ENCODE measurements at regions not wholly inside any gene's neighbourhood (a gene's known extent, or its start where the extent isn't known, plus 50 kb on each side); places are given as distances from the start of the nearest gene placed in this dataset.

DNA sequence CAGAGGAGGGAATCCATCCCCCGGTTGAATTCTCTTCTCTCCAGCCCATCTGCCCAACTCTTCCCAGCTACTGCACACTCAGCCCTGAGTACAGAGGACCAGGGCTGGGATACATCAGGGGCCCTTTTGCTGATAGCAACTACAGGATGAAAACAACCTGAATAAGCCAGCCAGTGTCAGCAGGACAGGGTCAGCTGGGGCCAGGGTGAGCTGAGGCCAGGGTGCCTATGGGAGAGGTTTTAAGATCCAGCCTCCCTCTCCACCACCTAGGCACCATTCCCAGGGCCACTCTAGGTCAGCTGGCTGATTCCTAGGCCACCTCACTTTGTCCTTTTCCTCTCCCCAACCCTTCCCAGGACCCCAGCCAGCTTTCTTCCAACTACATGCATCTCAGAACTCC lies 83.8 kb downstream of the MRPL46 start:
- no peak overlapping the region for H3K18ac ChIP-seq (ENCODE audit: extremely low read depth, low read length)
- CTCF ChIA-PET (ENCODE audit: partially characterized antibody) = interaction anchor here (1.0 to 3.5 kb wide), 5 partner anchors 8 to 14 kb away, joined by 3 to 21 read pairs (median 4); no protein-coding TSS in a partner anchor
- no peak overlapping the region for H4K8ac ChIP-seq (ENCODE audit: extremely low read depth, insufficient read depth, low read length)

More for the DNA sequence above, 83.8 kb downstream of the MRPL46 start:
- H2BK5ac ChIP-seq (ENCODE audit: low read depth, low read length) = no peak overlapping the region
- H3K79me1 ChIP-seq (ENCODE audit: low read depth, low read length) = no peaks in the 10 kb centered on the region
- no peak overlapping the region for H3K23ac ChIP-seq (ENCODE audit: insufficient read length)
- H2BK20ac ChIP-seq (ENCODE audit: low read length) = no peak overlapping the region
- no peak overlapping the region for H3K56ac ChIP-seq (replicated peaks; ENCODE audit: insufficient read length, low read depth, low read length)
- no peaks in the 10 kb centered on the region for H3K4me1 ChIP-seq (replicated peaks in 1 of 4; ENCODE audit: control insufficient read depth in 3 of 4, insufficient read depth in 4 of 4, low read length in 3 of 4)
- TF ChIP-seq, protein P1, sequence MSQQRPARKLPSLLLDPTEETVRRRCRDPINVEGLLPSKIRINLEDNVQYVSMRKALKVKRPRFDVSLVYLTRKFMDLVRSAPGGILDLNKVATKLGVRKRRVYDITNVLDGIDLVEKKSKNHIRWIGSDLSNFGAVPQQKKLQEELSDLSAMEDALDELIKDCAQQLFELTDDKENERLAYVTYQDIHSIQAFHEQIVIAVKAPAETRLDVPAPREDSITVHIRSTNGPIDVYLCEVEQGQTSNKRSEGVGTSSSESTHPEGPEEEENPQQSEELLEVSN (IDR thresholded peaks at IDR 0.05) = no peak
- no peak for TF ChIP-seq CREB1 (IDR thresholded peaks at IDR 0.05)
- TF ChIP-seq FOSL1 (IDR thresholded peaks at IDR 0.05; ENCODE audit: insufficient read depth, low read depth, low read length) = no peak
- TF ChIP-seq JUND (IDR thresholded peaks at IDR 0.05; ENCODE audit: low read length) = no peak
- H2BK120ac ChIP-seq (replicated peaks; ENCODE audit: low read depth, low read length) = no peak overlapping the region
- no peak overlapping the region for H3K27ac ChIP-seq (ENCODE audit: low read depth, low read length)
- H3K9ac ChIP-seq (replicated peaks in 1 of 4; ENCODE audit: extremely low read depth in 1 of 4, low read depth in 3 of 4, low read length in 3 of 4) = no peak overlapping the region
- no peaks in the 10 kb centered on the region for H3K23me2 ChIP-seq (ENCODE audit: low read depth, low read length)
- H3K4me2 ChIP-seq (ENCODE audit: insufficient read depth in 1 of 2, low read depth in 2 of 2, low read length in 2 of 2) = no peak overlapping the region
- H2BK12ac ChIP-seq (ENCODE audit: low read depth, low read length) = no peak overlapping the region
- no peak overlapping the region for H2AK5ac ChIP-seq (ENCODE audit: low read depth, low read length)
- H3K14ac ChIP-seq (ENCODE audit: insufficient read length) = no peak overlapping the region
- 100% methylated on average over 1 of the region's 1 CpG; no CpG with 5 or more reads in 1 of the 2 experiments for WGBS, 2 experiments (ENCODE audit: extremely low coverage in 1 of 2, insufficient coverage in 1 of 2, insufficient read length in 1 of 2, insufficient replicate concordance in 2 of 2, low coverage in 1 of 2, low lambda C conversion rate in 2 of 2, missing lambda C conversion rate in 1 of 2)
- H3K27me3 ChIP-seq (replicated peaks in 1 of 4; ENCODE audit: control insufficient read depth in 3 of 4, extremely low read depth in 1 of 4, insufficient read depth in 3 of 4, low read length in 3 of 4) = peaks cover 0 to 1% (median 0%) of the 10 kb centered on the region in 4 experiments; a peak in 1 of 7 replicates
- H2BK15ac ChIP-seq (ENCODE audit: low read length) = no peak overlapping the region
- no peak overlapping the region for H4K5ac ChIP-seq (ENCODE audit: insufficient read length, low read depth, low read length)
- H2AFZ ChIP-seq (ENCODE audit: low read length) = no peak overlapping the region
- POLR2A ChIA-PET (ENCODE audit: partially characterized antibody) = no interaction called here
- H3K36me3 ChIP-seq (ENCODE audit: control insufficient read depth in 2 of 4, insufficient read depth in 4 of 4, low read length in 3 of 4) = no peaks in the 10 kb centered on the region
- no peak for DNase-seq (ENCODE audit: low read depth in 1 of 2, low spot score in 2 of 2)
- H3K9me3 ChIP-seq (ENCODE audit: insufficient read depth in 2 of 2, low read depth in 1 of 2, low read length in 1 of 2) = no peaks in the 10 kb centered on the region; a peak in 1 of 4 replicates
- H3K79me2 ChIP-seq (ENCODE audit: control insufficient read depth in 1 of 2, insufficient read depth in 2 of 2, low read length in 2 of 2) = no peaks in the 10 kb centered on the region
- H3K4ac ChIP-seq (replicated peaks; ENCODE audit: insufficient read length, low read depth, low read length) = no peak overlapping the region
- H4K91ac ChIP-seq (replicated peaks; ENCODE audit: insufficient read length, low read length) = no peak overlapping the region
- no peak for FAIRE-seq
- H3K4me3 ChIP-seq (ENCODE audit: extremely low read depth in 1 of 4, insufficient read depth in 2 of 4, low read depth in 3 of 4, low read length in 4 of 4) = no peak overlapping the region
- no peaks in the 10 kb centered on the region for H4K20me1 ChIP-seq (replicated peaks in 1 of 2; ENCODE audit: control insufficient read depth in 1 of 2, insufficient read depth in 2 of 2, low read length in 2 of 2)
